ENCODE measurements at regions not wholly inside any gene's neighbourhood (a gene's known extent, or its start where the extent isn't known, plus 50 kb on each side); places are given as distances from the start of the nearest gene placed in this dataset.

- no peaks in the 10 kb centered on the region for H3K27me3 Mint-ChIP-seq (ENCODE audit: insufficient read depth)
- WGBS, 2 experiments (ENCODE audit: insufficient coverage in 1 of 2, insufficient read length in 1 of 2): 87 to 100% methylated on average over 1 to 2 of the region's 2 CpGs
Measured at GRCh38 chr13:77412860-77413259, 86.0 kb upstream of the MYCBP2 start.

GRCh38 chr13:77412116-77412635 lies 85.3 kb upstream of the MYCBP2 start:
- H3K4me1 ChIP-seq (ENCODE audit: control insufficient read depth, insufficient read depth, low read length): no peaks in the 10 kb centered on the region
- no peaks in the 10 kb centered on the region for H3K9me3 ChIP-seq (ENCODE audit: control insufficient read depth, low read length)
- no peaks in the 10 kb centered on the region for H3K4me1 Mint-ChIP-seq
- no peaks in the 10 kb centered on the region for H3K27me3 ChIP-seq (ENCODE audit: control insufficient read depth, insufficient read depth, low read length, poor library complexity, severe bottlenecking)
- H3K9ac ChIP-seq (ENCODE audit: extremely low read depth, low read length, poor library complexity, severe bottlenecking): no peak overlapping the region
- H3K36me3 Mint-ChIP-seq (ENCODE audit: low read depth): no peaks in the 10 kb centered on the region
- H3K4me3 ChIP-seq (ENCODE audit: low read length): no peak overlapping the region
- H3K9me3 Mint-ChIP-seq: no peaks in the 10 kb centered on the region
- H3K27ac ChIP-seq (ENCODE audit: low read depth, low read length): no peak overlapping the region
- no peaks in the 10 kb centered on the region for H3K36me3 ChIP-seq (ENCODE audit: control insufficient read depth, insufficient read depth, low read length)
- no peak for DNase-seq
- H3K4me3 Mint-ChIP-seq: no peak overlapping the region
- no peaks in the 10 kb centered on the region for H3K27me3 Mint-ChIP-seq (ENCODE audit: insufficient read depth)
- no peak overlapping the region for H3K27ac Mint-ChIP-seq
- WGBS, 2 experiments (ENCODE audit: insufficient coverage in 1 of 2, insufficient read length in 1 of 2): 76 to 100% methylated on average over 2 to 3 of the region's 3 CpGs
- TF ChIP-seq CTCF (conservative IDR thresholded peaks at IDR 0.05): no peak

More at GRCh38 chr13:77412860-77413259, 86.0 kb upstream of the MYCBP2 start:
- Mint-ChIP-seq H3K36me3 (ENCODE audit: low read depth) (no peaks in the 10 kb centered on the region), H3K4me1 (no peaks in the 10 kb centered on the region), H3K9me3 (no peaks in the 10 kb centered on the region), H3K4me3 (no peak overlapping the region), H3K27ac (no peak overlapping the region)
- H3K4me1 ChIP-seq (ENCODE audit: control insufficient read depth, insufficient read depth, low read length): no peaks in the 10 kb centered on the region
- no peak for DNase-seq
- no peaks in the 10 kb centered on the region for H3K36me3 ChIP-seq (ENCODE audit: control insufficient read depth, insufficient read depth, low read length)
- no peak overlapping the region for H3K27ac ChIP-seq (ENCODE audit: low read depth, low read length)
- H3K4me3 ChIP-seq (ENCODE audit: low read length): no peak overlapping the region
- H3K27me3 ChIP-seq (ENCODE audit: control insufficient read depth, insufficient read depth, low read length, poor library complexity, severe bottlenecking): no peaks in the 10 kb centered on the region
- no peak for TF ChIP-seq CTCF (conservative IDR thresholded peaks at IDR 0.05)
- no peaks in the 10 kb centered on the region for H3K9me3 ChIP-seq (ENCODE audit: control insufficient read depth, low read length)
- no peak overlapping the region for H3K9ac ChIP-seq (ENCODE audit: extremely low read depth, low read length, poor library complexity, severe bottlenecking)

GRCh38 chr13:77409412-77409811 lies 82.5 kb upstream of the MYCBP2 start:
- Histone ChIP-seq H3K4me1 (ENCODE audit: control insufficient read depth, insufficient read depth, low read length) (no peaks in the 10 kb centered on the region), H3K4me3 (ENCODE audit: low read length) (no peak overlapping the region), H3K9ac (ENCODE audit: extremely low read depth, low read length, poor library complexity, severe bottlenecking) (no peak overlapping the region), H3K36me3 (ENCODE audit: control insufficient read depth, insufficient read depth, low read length) (no peaks in the 10 kb centered on the region), H3K27me3 (ENCODE audit: control insufficient read depth, insufficient read depth, low read length, poor library complexity, severe bottlenecking) (no peaks in the 10 kb centered on the region), H3K9me3 (ENCODE audit: control insufficient read depth, low read length) (no peaks in the 10 kb centered on the region), H3K27ac (ENCODE audit: low read depth, low read length) (no peak overlapping the region)
- Mint-ChIP-seq H3K36me3 (ENCODE audit: low read depth) (no peaks in the 10 kb centered on the region), H3K4me1 (no peaks in the 10 kb centered on the region), H3K27ac (no peak overlapping the region), H3K27me3 (ENCODE audit: insufficient read depth) (no peaks in the 10 kb centered on the region), H3K9me3 (no peaks in the 10 kb centered on the region), H3K4me3 (no peak overlapping the region)
- TF ChIP-seq CTCF (conservative IDR thresholded peaks at IDR 0.05): no peak
- DNase-seq: peak; percentile 53
- WGBS, 2 experiments (ENCODE audit: insufficient coverage in 1 of 2, insufficient read length in 1 of 2): 87 to 100% methylated on average over 1 to 2 of the region's 2 CpGs

Data from endodermal cell (in vitro differentiated cells).